H1 (cell line): ENCODE measurements at regions not wholly inside any gene's neighbourhood (a gene's known extent, or its start where the extent isn't known, plus 50 kb on each side); places are given as distances from the start of the nearest gene placed in this dataset.

ENCODE experiments used
- CTCF ChIA-PET: fragments of 300-600 bp; sonication (Branson Sonifier 250); formaldehyde crosslinking; loops from one replicate; lab custom pipeline; 2021; ENCODE audit not compliant: partially characterized antibody; lab: Charles Lee
- POLR2A ChIA-PET: fragments of 300-600 bp; sonication (Branson Sonifier 250); formaldehyde crosslinking; loops from one replicate; lab custom pipeline; 2021; ENCODE audit warnings: inconsistent platforms; ENCODE audit not compliant: partially characterized antibody; lab: Charles Lee
- DNase-seq, 2 experiments: peaks; one replicate each; pipeline versions ENCODE4 v3.0.0 to v3.0.0-alpha.2; 2010 to 2022; ENCODE audit warnings: low spot score in 2 of 2, low read depth in 1 of 2, mixed read lengths in 1 of 2
- FAIRE-seq: peaks from 2 replicates; lab custom pipeline; 2011; peaks lifted over from hg19 to GRCh38; lab: Jason Lieb, UNC
- H2AFZ ChIP-seq: 2 replicates; pipeline ENCODE4 v1.8.1; 2012; ENCODE audit warnings: low read length, inconsistent platforms
- H2AK5ac ChIP-seq: 2 replicates; pipeline ENCODE4 v1.6.1; 2013; ENCODE audit warnings: low read depth, low read length
- H2BK120ac ChIP-seq: replicated peaks from 2 replicates; pipeline ENCODE3; 2013; ENCODE audit warnings: low read depth, low read length, inconsistent platforms
- H2BK12ac ChIP-seq: 2 replicates; pipeline ENCODE4 v1.6.1; 2013; ENCODE audit warnings: low read depth, low read length
- H2BK15ac ChIP-seq: 2 replicates; pipeline ENCODE4 v1.6.1; 2013; ENCODE audit warnings: low read length
- H2BK20ac ChIP-seq: 2 replicates; pipeline ENCODE4 v1.6.1; 2013; ENCODE audit warnings: low read length
- H2BK5ac ChIP-seq: 2 replicates; pipeline ENCODE4 v1.6.1; 2013; ENCODE audit warnings: low read depth, low read length
- H3K14ac ChIP-seq: 2 replicates; pipeline ENCODE4 v1.6.1; 2013; ENCODE audit warnings: inconsistent platforms; ENCODE audit not compliant: insufficient read length
- H3K18ac ChIP-seq: 2 replicates; pipeline ENCODE4 v1.6.1; 2013; ENCODE audit warnings: low read length; ENCODE audit errors: extremely low read depth
- H3K23ac ChIP-seq: 2 replicates; pipeline ENCODE4 v1.6.1; 2013; ENCODE audit warnings: inconsistent platforms; ENCODE audit not compliant: insufficient read length
- H3K23me2 ChIP-seq: 2 replicates; pipeline ENCODE4 v1.6.1; 2013; ENCODE audit warnings: low read depth, low read length
- H3K27ac ChIP-seq: 2 replicates; pipeline ENCODE4 v1.6.1; 2011; ENCODE audit warnings: low read depth, low read length, inconsistent platforms
- H3K27me3 ChIP-seq, 4 experiments: replicated peaks in 1 of 4; 1 replicate in 1 of 4; 2 replicates in 3 of 4; pipeline versions ENCODE4 v1.6.1 to v1.8.1; 2011 to 2013; ENCODE audit warnings: low read length in 3 of 4, mild to moderate bottlenecking in 3 of 4, inconsistent platforms in 2 of 4, mixed read lengths in 2 of 4, moderate library complexity in 1 of 4; ENCODE audit not compliant: control insufficient read depth in 3 of 4, insufficient read depth in 3 of 4; ENCODE audit errors: extremely low read depth in 1 of 4
- H3K36me3 ChIP-seq, 4 experiments: 2 replicates each; pipeline versions ENCODE4 v1.6.1 to v1.8.1; 2011 to 2013; ENCODE audit warnings: mild to moderate bottlenecking in 4 of 4, low read length in 3 of 4, moderate library complexity in 2 of 4, control low read depth in 1 of 4, inconsistent platforms in 1 of 4; ENCODE audit not compliant: insufficient read depth in 4 of 4, control insufficient read depth in 2 of 4
- H3K4ac ChIP-seq: replicated peaks from 2 replicates; pipeline ENCODE3; 2013; ENCODE audit warnings: low read length, low read depth, mixed read lengths, inconsistent platforms; ENCODE audit not compliant: insufficient read length
- H3K4me1 ChIP-seq, 4 experiments: replicated peaks in 1 of 4; 1 replicate in 1 of 4; 2 replicates in 3 of 4; pipeline versions ENCODE4 v1.6.1 to v1.8.1; 2011 to 2013; ENCODE audit warnings: low read length in 3 of 4, inconsistent platforms in 2 of 4, mixed read lengths in 1 of 4; ENCODE audit not compliant: insufficient read depth in 4 of 4, control insufficient read depth in 3 of 4
- H3K4me2 ChIP-seq, 2 experiments: 2 replicates each; pipeline versions ENCODE4 v1.6.1 to v1.8.1; 2011 to 2013; ENCODE audit warnings: low read depth in 2 of 2, low read length in 2 of 2, control low read depth in 1 of 2, inconsistent platforms in 1 of 2, mild to moderate bottlenecking in 1 of 2; ENCODE audit not compliant: insufficient read depth in 1 of 2
- H3K4me3 ChIP-seq, 4 experiments: fragments of 200-600, 300-600 bp in 1 of 4; sonication (generic), shearing (Covaris generic), sonication (Bioruptor Twin) in 1 of 4; 2 replicates each; pipeline versions ENCODE4 v1.5.1 to v1.8.1; 2011 to 2016; ENCODE audit warnings: low read length in 4 of 4, low read depth in 3 of 4, control low read depth in 2 of 4, inconsistent platforms in 2 of 4, mild to moderate bottlenecking in 2 of 4, mixed read lengths in 1 of 4, moderate library complexity in 1 of 4; ENCODE audit not compliant: insufficient read depth in 2 of 4; ENCODE audit errors: extremely low read depth in 1 of 4
- H3K56ac ChIP-seq: replicated peaks from 2 replicates; pipeline ENCODE3; 2013; ENCODE audit warnings: low read depth, mild to moderate bottlenecking, mixed read lengths, low read length, inconsistent platforms; ENCODE audit not compliant: insufficient read length
- H3K79me1 ChIP-seq: 2 replicates; pipeline ENCODE4 v1.6.1; 2013; ENCODE audit warnings: low read depth, low read length, control low read depth
- H3K79me2 ChIP-seq, 2 experiments: 2 replicates each; pipeline versions ENCODE4 v1.6.1 to v1.8.1; 2012 to 2013; ENCODE audit warnings: low read length in 2 of 2, mild to moderate bottlenecking in 2 of 2, inconsistent platforms in 1 of 2; ENCODE audit not compliant: insufficient read depth in 2 of 2, control insufficient read depth in 1 of 2
- H3K9ac ChIP-seq, 4 experiments: replicated peaks in 1 of 4; 1 replicate in 1 of 4; 2 replicates in 3 of 4; pipeline versions ENCODE4 v1.6.1 to v1.8.1; 2011 to 2013; ENCODE audit warnings: low read depth in 3 of 4, low read length in 3 of 4, control low read depth in 2 of 4, mild to moderate bottlenecking in 2 of 4, moderate library complexity in 2 of 4, inconsistent platforms in 1 of 4; ENCODE audit errors: extremely low read depth in 1 of 4
- H3K9me3 ChIP-seq, 2 experiments: 2 replicates each; pipeline versions ENCODE4 v1.6.1 to v1.8.1; 2012 to 2013; ENCODE audit warnings: mild to moderate bottlenecking in 2 of 2, moderate library complexity in 2 of 2, control low read depth in 1 of 2, inconsistent platforms in 1 of 2, low read depth in 1 of 2, low read length in 1 of 2, mixed read lengths in 1 of 2; ENCODE audit not compliant: insufficient read depth in 2 of 2
- H4K20me1 ChIP-seq, 2 experiments: replicated peaks in 1 of 2; 2 replicates each; pipeline versions ENCODE3 to v1.8.1; 2011 to 2013; ENCODE audit warnings: inconsistent platforms in 2 of 2, low read length in 2 of 2, mild to moderate bottlenecking in 1 of 2; ENCODE audit not compliant: insufficient read depth in 2 of 2, control insufficient read depth in 1 of 2
- H4K5ac ChIP-seq: 2 replicates; pipeline ENCODE4 v1.6.1; 2013; ENCODE audit warnings: low read length, low read depth, mixed read lengths, inconsistent platforms; ENCODE audit not compliant: insufficient read length
- H4K8ac ChIP-seq: 2 replicates; pipeline ENCODE4 v1.8.0; 2013; ENCODE audit warnings: mild to moderate bottlenecking, moderate library complexity, low read length, inconsistent platforms; ENCODE audit not compliant: insufficient read depth; ENCODE audit errors: extremely low read depth
- H4K91ac ChIP-seq: replicated peaks from 2 replicates; pipeline ENCODE3; 2013; ENCODE audit warnings: low read length, mixed read lengths, inconsistent platforms; ENCODE audit not compliant: insufficient read length
- CEBPB ChIP-seq: IDR thresholded peaks from 2 replicates; pipeline ENCODE4 v1.6.1; 2012; ENCODE audit warnings: low read depth, low read length
- HDAC6 ChIP-seq: IDR thresholded peaks from one replicate; pipeline ENCODE4 v1.7.1; 2012; ENCODE audit warnings: low read depth, mild to moderate bottlenecking, inconsistent platforms, low read length, moderate library complexity
- KDM1A ChIP-seq: fragments of 200-600, 300-600 bp; sonication (generic); IDR thresholded peaks from 2 replicates; pipeline ENCODE4 v1.7.1; 2016; ENCODE audit warnings: mild to moderate bottlenecking, low read length, borderline replicate concordance
- NRF1 ChIP-seq: IDR thresholded peaks from 2 replicates; pipeline ENCODE4 v1.6.1; 2011; ENCODE audit warnings: mild to moderate bottlenecking, low read depth, low read length, improper control_type of control experiment
- POLR2A ChIP-seq, 2 experiments: IDR thresholded peaks; 1 replicate in 1 of 2; 2 replicates in 1 of 2; pipeline ENCODE4 v1.6.1; 2011; ENCODE audit warnings: low read depth in 2 of 2, low read length in 2 of 2, mild to moderate bottlenecking in 2 of 2; ENCODE audit errors: control extremely low read depth in 1 of 2
- RBBP5 ChIP-seq: IDR thresholded peaks from 2 replicates; pipeline ENCODE4 v1.7.1; 2012; ENCODE audit warnings: low read depth, mild to moderate bottlenecking, inconsistent platforms, low read length, moderate library complexity, borderline replicate concordance
- RXRA ChIP-seq: IDR thresholded peaks from 2 replicates; pipeline ENCODE4 v1.6.1; 2011; ENCODE audit warnings: low read depth, mild to moderate bottlenecking, low read length, moderate library complexity; ENCODE audit not compliant: insufficient read depth
- SIX5 ChIP-seq: IDR thresholded peaks from 2 replicates; pipeline ENCODE4 v1.6.1; 2011; ENCODE audit warnings: mild to moderate bottlenecking, low read depth, low read length
- SP4 ChIP-seq: IDR thresholded peaks from 2 replicates; pipeline ENCODE4 v1.6.1; 2012; ENCODE audit warnings: low read length, inconsistent platforms
- TAF7 ChIP-seq: optimal IDR thresholded peaks from 2 replicates; pipeline ENCODE3; 2011; ENCODE audit warnings: low read depth, mild to moderate bottlenecking, inconsistent platforms, low read length, moderate library complexity, borderline replicate concordance
- TCF12 ChIP-seq: IDR thresholded peaks from 2 replicates; pipeline ENCODE4 v1.6.1; 2011; ENCODE audit warnings: low read depth, mild to moderate bottlenecking, low read length
- ZNF274 ChIP-seq: IDR thresholded peaks from 2 replicates; pipeline ENCODE4 v1.7.0; 2012; ENCODE audit warnings: low read length, borderline replicate concordance; ENCODE audit errors: extremely low read depth
- WGBS, 2 experiments: shearing (Covaris generic) in 1 of 2; methylation state at CpG; one replicate each; pipeline versions ENCODE4 v1.1.6 to v1.1.7; 2013 to 2015; ENCODE audit warnings: low lambda C conversion rate in 2 of 2, mixed read lengths in 2 of 2, inconsistent platforms in 1 of 2, low coverage in 1 of 2, missing lambda C conversion rate in 1 of 2; ENCODE audit not compliant: insufficient replicate concordance in 2 of 2, insufficient coverage in 1 of 2, insufficient read length in 1 of 2; ENCODE audit errors: extremely low coverage in 1 of 2, missing lambda C conversion rate in 1 of 2; 5-methylcytosine and 5-hydroxymethylcytosine counted together

DNA sequence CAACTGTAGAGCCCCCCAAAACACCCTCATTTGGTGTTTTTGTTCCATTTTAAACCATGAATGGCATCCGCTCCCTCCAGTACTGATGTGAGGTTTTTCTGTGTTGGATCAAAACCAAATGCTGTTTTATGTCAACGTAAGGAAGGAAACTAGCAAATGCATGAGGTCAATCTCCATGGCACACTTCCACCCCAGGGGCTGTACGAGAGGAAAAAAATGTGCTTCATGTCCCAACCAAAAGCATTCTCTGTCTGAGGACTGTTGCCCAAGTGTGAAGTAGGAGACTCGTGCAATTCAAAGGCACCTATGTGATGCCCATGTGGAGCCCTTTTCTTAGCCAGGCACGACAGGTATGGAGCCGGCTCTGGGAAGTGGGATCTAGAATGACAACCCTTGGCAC, 180.3 kb upstream of the MKI67 start:
- no peak for TF ChIP-seq NRF1
- no peak for TF ChIP-seq CEBPB
- TF ChIP-seq POLR2A (IDR thresholded peaks at IDR 0.05; ENCODE audit: control extremely low read depth in 1 of 2, low read depth in 2 of 2, low read length in 2 of 2) = no peak
- TF ChIP-seq ZNF274 = no peak
- no peak for TF ChIP-seq TCF12
- TF ChIP-seq SP4 = no peak
- TF ChIP-seq HDAC6 = no peak
- TF ChIP-seq RBBP5 = no peak
- TF ChIP-seq SIX5 = no peak
- TF ChIP-seq TAF7 = no peak
- no peak for TF ChIP-seq RXRA
- TF ChIP-seq KDM1A = no peak
- Histone ChIP-seq H3K27me3 (no peaks in the 10 kb centered on the region), H2AK5ac (no peak overlapping the region), H3K9me3 (peaks cover 8 to 13% of the 10 kb centered on the region in 2 experiments; a peak in 2 of 4 replicates), H4K8ac (no peak overlapping the region), H3K56ac (no peak overlapping the region), H3K4me1 (peaks cover 0 to 7% (median 5%) of the 10 kb centered on the region in 4 experiments; a peak in 6 of 7 replicates), H3K36me3 (no peaks in the 10 kb centered on the region), H3K4me2 (no peak overlapping the region), H3K9ac (no peak overlapping the region), H3K79me2 (no peaks in the 10 kb centered on the region), H3K4ac (no peak overlapping the region), H2BK5ac (no peak overlapping the region), H3K79me1 (no peaks in the 10 kb centered on the region), H2BK120ac (no peak overlapping the region), H3K4me3 (no peak overlapping the region), H2BK15ac (no peak overlapping the region), H4K20me1 (no peaks in the 10 kb centered on the region), H3K23ac (no peak overlapping the region), H3K14ac (no peak overlapping the region), H2BK12ac (no peak overlapping the region), H4K91ac (no peak overlapping the region), H2BK20ac (no peak overlapping the region), H4K5ac (no peak overlapping the region), H3K27ac (no peak overlapping the region), H3K18ac (no peak overlapping the region), H2AFZ (no peak overlapping the region), H3K23me2 (no peaks in the 10 kb centered on the region)
- ChIA-PET CTCF (interaction anchor here (1.5 to 2.3 kb wide), 4 partner anchors 12 to 191 kb away, joined by 3 to 7 read pairs (median 5); no protein-coding TSS in a partner anchor), POLR2A (no interaction called here)
- DNase-seq (no peak), FAIRE-seq (no peak)
- 91% methylated on average over 6 of the region's 6 CpGs; no CpG with 5 or more reads in 1 of the 2 experiments for WGBS, 2 experiments
